GM12865 (cell line): ENCODE measurements at regions not wholly inside any gene's neighbourhood (a gene's known extent, or its start where the extent isn't known, plus 50 kb on each side); places are given as distances from the start of the nearest gene placed in this dataset.

ENCODE experiments used
- DNase-seq: peaks from one replicate; pipeline ENCODE4 v3.0.0; 2010; ENCODE audit warnings: low read depth
- H3K4me3 ChIP-seq: 2 replicates; pipeline ENCODE4 v1.5.1; 2011; ENCODE audit warnings: mild to moderate bottlenecking, low read depth, low read length, control low read depth
- CTCF ChIP-seq: IDR thresholded peaks from 2 replicates; pipeline ENCODE4 v1.5.1; 2011; ENCODE audit warnings: low read length, control low read depth, low read depth, inconsistent platforms; ENCODE audit not compliant: insufficient read depth; ENCODE audit errors: missing control alignments

GRCh38 chr9:71620746-71621145 is 147.6 kb downstream of the CEMIP2 start:
- DNase-seq, result no peak
- no peak overlapping the region for H3K4me3 ChIP-seq
- TF ChIP-seq CTCF, result no peak

GRCh38 chr9:71620331-71620730 is 148.0 kb downstream of the CEMIP2 start:
- no peak for DNase-seq
- H3K4me3 ChIP-seq, result no peak overlapping the region
- TF ChIP-seq CTCF, result no peak

- no peak for DNase-seq
- no peak overlapping the region for H3K4me3 ChIP-seq
- no peak for TF ChIP-seq CTCF
Measured at GRCh38 chr9:71619926-71620325, 148.4 kb downstream of the CEMIP2 start.

- no peak for DNase-seq
- H3K4me3 ChIP-seq, result no peak overlapping the region
- TF ChIP-seq CTCF, result no peak
Measured at GRCh38 chr9:71614409-71615010, 153.8 kb downstream of the CEMIP2 start.

- no peak for DNase-seq
- no peak for TF ChIP-seq CTCF
Measured at GRCh38 chr9:71612889-71613288, 155.4 kb downstream of the CEMIP2 start.

GRCh38 chr9:71609448-71609830 is 158.9 kb downstream of the CEMIP2 start:
- no peak for DNase-seq
- no peak for TF ChIP-seq CTCF
- H3K4me3 ChIP-seq, result no peak overlapping the region

More at GRCh38 chr9:71612889-71613288, 155.4 kb downstream of the CEMIP2 start:
- H3K4me3 ChIP-seq, result no peak overlapping the region

GRCh38 chr9:71608825-71609447 is 159.4 kb downstream of the CEMIP2 start:
- no peak for DNase-seq
- H3K4me3 ChIP-seq, result no peak overlapping the region
- no peak for TF ChIP-seq CTCF
